HG03378 (cell line): ENCODE measurements at regions not wholly inside any gene's neighbourhood (a gene's known extent, or its start where the extent isn't known, plus 50 kb on each side); places are given as distances from the start of the nearest gene placed in this dataset.

Source experiments
- ATAC-seq: cut with Tn5 transposase; IDR thresholded peaks from one replicate; pipeline ENCODE4 v1.9.1; 2021; ENCODE audit warnings: mild to moderate bottlenecking, moderate library complexity; ENCODE audit not compliant: unreplicated experiment

- ATAC-seq = no peak
These were observed 200.4 kb upstream of the LEF1 start for GRCh38 chr4:108369035-108369655.

DNA sequence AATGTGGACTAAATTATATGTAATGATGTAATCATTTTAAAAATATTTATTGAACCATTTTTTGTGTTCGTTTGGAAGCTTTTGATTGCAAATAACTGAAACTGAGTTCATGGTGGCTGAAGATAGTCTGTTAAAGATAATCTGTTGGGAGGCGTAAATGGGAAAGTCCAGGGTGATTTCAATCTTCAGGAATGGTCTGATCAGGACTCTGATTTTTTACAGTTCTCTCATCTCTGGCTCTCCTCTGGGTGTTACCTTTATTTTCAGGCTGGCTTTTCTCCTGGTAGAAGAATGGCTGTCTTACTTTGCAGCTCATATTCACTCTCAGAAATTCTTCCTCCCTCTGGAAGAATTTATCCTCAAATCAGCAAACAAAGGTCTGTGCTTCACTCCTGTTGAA, 199.0 kb upstream of the LEF1 start:
- ATAC-seq = no peak

- ATAC-seq = no peak
These were observed 198.0 kb upstream of the LEF1 start for GRCh38 chr4:108366716-108367115.

- no peak for ATAC-seq
These were observed 196.8 kb upstream of the LEF1 start for GRCh38 chr4:108365551-108365950.

DNA sequence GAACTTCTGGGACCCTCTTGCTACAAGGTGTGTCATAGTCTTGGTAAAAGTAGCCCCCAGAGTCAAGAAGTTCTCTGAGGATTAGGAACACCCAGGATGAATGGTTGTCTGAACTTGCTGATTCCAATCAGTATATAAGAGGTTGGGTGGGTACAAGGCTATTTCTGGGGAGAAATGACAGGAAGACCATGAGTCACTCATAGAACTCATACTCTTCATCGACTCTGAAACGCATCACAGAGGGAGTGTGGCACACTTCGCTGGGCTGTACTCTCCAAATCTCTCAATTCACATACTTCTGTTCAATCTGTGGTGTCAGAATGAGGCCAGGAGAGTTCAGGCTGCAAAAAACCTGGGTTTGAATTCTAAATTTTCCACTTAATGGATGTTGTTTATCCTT, 193.2 kb upstream of the LEF1 start:
- no peak for ATAC-seq

DNA sequence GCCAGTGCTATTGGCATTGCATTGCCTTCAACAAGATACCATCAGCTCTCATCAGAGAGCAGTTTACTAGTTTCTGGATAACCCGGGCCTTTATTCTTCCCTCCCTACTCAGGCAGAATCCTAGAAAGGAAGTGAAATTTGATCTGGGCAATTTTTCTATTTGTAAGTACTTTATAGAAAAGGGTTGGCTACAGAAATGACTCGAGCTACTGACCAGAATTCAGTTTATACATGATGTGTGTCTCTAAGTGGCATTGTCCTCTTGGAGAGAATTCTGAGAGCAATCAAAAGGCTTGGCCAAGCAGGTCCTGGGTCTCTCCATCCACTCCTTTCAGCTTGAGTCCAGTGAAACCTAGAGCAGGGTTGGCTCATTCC, 192.7 kb upstream of the LEF1 start:
- ATAC-seq = no peak

DNA sequence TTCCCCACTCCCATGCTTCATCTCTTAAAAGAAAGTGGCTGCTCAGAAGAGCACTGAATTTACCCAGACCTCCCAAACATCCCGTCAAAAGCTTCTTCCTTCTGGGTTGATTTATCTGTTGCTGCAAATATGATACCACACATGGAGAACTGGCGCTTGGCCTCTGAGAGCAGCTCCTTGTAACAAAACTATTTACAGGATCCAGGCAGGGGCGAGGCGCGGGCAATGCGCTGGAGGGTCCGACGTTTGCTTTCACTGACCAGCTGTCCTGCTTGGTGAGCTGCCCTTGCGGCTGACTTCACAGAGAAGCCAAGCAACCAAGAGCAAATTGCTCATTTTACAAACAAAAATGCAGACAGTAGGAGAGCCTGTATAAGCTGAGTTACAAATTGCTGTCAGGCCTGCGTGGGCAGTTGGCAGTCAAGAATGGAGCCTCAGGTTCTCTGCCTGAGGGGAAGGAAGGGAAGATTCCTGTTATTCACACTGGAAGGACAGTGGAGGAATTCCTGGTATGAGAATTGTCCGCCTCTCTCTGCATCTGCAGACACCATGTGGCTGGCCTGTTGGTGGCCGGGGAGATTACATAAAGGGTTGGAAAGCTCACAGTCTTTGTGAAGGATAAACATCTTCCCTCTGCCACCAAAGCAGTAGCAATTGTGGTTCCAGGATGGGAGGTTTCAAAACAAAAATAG, 192.2 kb upstream of the LEF1 start:
- no peak for ATAC-seq

DNA sequence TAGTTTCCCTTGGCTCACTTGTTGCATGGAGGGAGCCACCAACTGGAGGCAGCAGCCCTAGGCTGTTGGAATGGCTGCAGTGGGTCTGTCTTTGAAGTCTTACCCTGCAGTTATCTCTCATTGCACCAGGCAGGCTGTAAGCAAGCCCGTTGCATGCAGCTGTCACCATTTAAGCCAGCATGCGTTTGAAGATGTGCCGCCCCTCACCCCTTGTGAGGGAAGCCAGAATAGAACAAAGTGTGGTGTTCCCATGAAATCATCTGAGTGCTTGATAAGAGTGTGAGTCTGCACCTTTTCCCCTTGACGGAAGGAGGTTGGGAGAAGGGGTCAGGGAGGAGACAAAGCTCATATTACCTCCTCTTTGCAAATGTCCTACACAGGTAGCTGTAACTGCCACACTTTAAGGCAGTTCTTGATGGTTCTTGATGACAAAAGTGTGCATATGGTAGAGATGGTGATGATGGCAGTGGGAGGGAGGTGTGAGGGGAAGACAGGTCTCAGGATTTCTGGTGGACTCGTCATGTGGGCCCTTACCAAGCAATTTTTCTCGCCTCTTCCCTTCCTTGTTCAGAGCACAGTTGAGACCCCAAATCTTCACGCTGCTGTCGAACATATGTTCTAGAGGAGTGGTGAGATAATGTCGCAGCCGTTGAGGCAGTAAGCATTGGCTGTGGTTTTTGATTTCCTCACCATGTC, 191.4 kb upstream of the LEF1 start:
- no peak for ATAC-seq

DNA sequence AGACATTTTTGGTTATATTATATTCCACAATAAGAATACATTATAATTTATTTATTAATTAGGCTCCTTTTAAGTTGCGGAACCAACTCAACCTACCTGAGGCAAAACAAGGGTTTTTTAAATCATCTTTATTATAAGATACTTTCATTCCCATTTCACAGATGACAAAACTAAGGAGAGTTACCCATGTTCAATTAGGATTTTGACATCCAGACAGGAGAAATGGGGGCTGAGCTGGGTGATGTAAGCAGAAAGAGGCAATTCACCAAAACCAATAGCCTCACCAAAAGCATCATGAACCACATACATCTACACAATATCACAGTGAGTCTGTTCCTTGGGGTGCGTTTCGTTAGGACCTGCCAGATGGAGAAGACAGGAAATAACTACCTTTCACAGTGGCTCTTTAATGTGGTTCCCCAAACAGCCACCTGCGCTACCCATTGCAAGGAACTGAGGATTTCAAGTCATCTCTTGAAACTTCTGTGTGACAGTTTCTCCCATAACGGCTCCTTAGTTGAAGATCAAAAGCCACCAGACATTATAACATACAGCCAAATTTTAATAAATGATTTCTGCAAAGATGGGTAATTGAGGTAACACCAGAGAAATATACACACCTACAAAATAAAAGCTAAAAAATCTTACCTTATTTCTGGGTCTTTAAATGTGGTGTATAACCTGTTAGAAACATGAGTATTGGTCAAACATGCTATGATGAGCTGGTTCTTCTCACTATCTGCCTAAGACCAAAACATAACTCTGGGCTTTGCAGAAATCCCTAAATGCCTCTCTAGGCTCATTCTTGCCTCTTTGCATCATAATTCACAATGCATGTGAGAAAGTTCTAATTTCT, 190.6 kb upstream of the LEF1 start:
- no peak for ATAC-seq

DNA sequence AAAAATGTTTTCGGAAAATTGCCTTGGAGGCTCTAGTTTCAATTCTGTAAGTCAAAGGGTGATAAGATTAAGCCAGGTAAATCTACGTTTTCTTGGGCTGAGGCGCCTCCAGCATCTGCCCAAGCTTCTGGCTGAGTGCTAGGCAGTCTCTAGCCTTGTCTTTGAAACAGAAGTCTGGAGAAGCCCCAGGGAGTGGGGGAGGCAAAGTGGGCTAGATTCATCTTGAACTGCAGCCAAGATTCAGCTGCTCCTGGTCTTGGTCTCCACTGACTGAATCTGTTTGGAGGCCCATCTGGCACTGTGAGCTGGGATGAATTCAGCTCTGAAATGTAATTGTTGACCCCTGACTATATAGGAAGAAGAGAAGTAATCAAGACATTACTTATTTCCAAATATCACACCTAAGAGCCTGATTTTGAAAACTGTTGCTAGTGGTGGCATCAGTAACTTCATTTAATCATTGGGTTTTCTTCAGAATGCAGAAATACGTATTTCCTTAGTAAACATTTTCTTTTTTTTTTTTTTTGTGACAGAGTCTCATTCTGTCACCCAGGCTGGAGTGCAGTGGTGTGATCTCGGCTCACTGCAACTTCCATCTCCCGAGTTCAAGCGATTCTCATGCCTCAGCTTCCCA, 187.3 kb upstream of the LEF1 start:
- ATAC-seq = no peak

DNA sequence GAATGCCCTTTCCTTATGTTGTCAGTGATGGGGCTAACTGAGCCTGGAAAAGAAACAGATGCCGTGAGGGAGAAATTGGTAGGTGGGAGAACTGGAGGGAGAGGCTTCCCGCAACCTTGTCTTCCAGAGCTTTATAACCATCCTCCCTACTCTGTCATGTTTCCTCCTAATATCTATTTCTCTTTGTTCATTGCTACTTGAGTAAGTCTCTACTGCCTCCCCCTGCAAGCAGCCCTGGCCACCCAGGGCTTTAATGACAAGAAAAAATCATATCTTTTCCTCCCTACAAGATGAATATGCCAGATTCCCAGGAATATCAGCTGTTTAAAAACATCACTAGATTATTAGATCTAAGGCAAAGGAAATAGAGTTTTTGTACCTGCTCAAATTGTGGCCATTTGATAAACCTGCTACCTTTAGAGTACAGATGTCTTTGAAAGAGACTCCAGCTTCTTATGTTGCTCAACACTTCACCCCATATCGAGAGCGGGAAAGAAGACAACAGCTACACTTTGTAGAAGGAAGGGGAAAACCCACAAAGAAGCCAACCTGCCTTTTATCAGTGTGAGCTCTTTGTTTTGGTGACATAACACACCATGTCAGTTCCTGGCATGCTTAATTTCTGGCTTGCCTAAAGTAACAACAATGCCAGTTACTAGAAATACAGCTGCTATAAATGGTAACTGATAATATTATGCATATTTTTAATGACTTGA, 186.6 kb upstream of the LEF1 start:
- no peak for ATAC-seq

DNA sequence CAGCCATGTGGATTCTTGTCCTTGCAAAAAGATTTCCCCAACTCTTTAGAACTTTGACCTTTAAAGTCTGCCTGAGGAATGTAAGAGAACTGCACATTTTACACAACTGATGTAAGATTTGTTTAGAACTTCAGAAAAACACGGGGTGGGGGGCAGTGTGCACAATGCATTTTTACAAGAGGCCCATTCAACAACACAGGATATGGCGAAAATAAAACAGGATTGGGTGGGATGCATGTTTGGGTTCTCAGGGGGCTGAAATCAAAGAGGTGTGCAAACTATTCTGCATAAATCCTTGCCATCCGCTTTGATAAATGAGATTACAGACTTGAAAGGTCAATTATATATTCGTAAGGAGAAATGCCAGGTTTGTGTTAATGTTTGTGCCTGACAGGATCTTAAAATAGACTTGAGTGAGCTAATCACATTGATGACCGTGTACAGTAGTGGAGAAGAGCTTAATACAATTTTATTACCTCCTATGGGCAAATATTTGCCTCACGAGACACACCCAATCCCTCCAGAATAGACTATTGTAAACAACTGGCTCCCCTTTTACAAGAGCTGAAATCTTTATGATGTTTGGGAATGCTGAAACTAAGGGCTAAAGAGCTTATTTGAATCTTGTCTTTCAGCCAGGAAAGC, 184.1 kb upstream of the LEF1 start:
- no peak for ATAC-seq

GRCh38 chr4:108351791-108352190, 183.1 kb upstream of the LEF1 start:
- no peak for ATAC-seq

DNA sequence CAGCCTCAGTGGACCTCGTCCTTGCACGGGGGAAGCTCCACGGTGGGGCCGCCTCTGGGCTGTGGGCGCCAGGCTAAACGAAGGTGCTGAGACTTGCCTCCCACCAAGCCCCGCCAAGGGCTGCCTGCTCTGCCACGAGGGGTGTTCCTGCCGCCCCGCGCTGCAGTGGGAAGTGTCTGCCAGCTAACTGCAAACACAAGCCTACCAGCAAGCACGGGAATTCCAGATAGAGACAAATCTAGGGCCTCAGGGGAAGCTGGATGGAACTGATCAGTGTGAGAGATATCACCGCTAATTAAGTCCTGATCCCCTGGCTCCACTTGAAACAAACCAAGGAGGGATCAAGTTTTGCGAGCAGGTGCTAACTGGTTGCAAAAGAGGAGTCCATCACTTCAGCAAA, 181.6 kb upstream of the LEF1 start:
- no peak for ATAC-seq

DNA sequence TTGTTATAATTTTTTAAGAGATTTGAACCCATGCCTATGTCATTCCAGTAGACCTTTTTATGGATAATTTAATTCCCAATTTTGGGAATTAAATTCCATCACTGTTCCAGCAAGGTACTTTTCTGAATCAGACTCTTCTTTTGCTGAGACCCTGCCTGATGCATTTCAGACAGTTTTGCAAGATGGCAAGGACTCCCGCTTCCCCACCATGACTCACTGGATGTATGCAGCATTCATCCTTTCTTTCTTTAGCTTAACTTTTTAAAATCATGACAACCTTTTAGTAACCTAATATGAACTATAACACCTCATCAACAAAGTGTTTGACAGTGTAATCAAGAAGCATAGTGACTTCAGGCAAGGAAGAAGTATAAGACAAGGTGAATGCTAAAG, 178.1 kb upstream of the LEF1 start:
- ATAC-seq = no peak

DNA sequence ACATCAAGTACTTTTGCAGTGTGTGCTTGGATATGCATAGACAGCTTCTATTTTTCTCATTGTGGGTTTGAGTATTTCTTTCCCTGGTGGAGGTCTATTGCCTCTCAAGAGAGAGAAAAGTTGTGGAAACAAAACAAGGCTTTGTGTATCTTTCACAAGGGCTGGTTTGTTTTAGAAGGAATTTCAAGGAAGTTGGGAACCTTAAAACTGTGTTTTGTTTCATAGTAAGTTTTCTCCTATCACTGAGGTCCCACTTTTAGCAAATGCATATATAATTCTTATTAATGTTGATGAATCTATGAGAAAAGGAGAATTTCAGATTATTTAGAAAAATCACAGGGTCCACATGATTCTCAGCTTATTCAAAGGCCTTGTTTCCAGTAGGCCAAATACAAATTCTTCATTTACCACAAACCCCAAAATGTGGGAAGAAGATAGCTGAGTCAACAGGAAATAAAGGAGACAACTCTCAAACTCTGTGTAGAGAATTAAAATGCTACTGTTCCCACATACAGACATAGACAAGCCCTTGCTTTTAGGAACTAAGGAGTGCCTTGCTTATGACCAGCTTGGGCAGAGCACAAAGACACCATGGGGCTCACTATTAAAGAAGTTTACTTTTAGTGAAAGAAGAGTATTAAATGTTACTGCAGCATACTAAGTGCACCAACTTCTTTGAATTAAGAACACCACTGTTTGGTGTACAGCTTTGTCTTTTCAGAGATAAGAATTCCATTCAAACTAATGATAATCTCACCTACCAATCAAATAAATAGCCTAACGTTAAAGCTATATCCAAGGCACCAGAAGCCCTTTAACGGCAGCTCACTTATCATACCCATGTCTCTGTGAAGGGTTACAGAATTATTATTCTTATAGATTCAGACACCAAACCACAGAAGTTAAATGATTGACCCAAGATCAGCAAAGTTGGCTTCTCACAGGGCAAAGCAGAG, 177.4 kb upstream of the LEF1 start:
- no peak for ATAC-seq

- ATAC-seq = no peak
These were observed 173.7 kb upstream of the LEF1 start for GRCh38 chr4:108342325-108342970.

DNA sequence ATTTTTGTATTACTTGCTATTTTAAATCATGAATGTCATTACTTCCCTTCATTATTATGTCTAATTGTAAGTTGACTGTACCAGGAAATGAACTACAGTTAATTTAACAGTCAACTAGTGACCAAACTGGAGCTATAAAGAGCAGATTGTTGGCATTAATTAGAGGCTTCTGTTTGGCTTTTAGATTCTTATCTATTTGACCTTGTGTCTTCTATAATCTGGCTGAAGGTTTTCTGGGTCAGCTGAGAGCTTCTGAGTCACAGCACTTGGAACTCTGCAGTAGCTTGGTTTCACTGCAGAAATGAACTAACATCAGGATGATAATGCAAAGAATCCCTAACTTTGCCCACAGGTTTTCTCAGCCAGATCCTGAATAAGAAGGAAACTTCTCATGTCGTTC, 169.2 kb upstream of the LEF1 start:
- ATAC-seq = no peak
